Tibial artery (tissue), 4 donors: ENCODE measurements at regions not wholly inside any gene's neighbourhood (a gene's known extent, or its start where the extent isn't known, plus 50 kb on each side); places are given as distances from the start of the nearest gene placed in this dataset.

Experiments
- DNase-seq, 2 donors: peaks; one replicate each; pipeline ENCODE4 v3.0.0-alpha.2; 2019
- H3K27ac ChIP-seq, 2 donors: fragments of 200-600 bp; sonication (generic) in 1 of 2; 1 replicate in 1 of 2; 2 replicates in 1 of 2; pipeline ENCODE4 v1.5.1; 2018 to 2019; ENCODE audit warnings: mild to moderate bottlenecking in 1 of 2
- H3K27me3 ChIP-seq, 2 donors: fragments of 200-600 bp; sonication (generic) in 1 of 2; one replicate each; pipeline versions ENCODE4 v1.5.1 to v1.6.0; 2016 to 2019
- H3K36me3 ChIP-seq, 3 donors: fragments of 200-600 bp; sonication (generic) in 2 of 3; one replicate each; pipeline ENCODE4 v1.5.1; 2016 to 2019; ENCODE audit warnings: mild to moderate bottlenecking in 2 of 3
- H3K4me1 ChIP-seq, 4 donors: fragments of 200-600 bp; sonication (generic) in 2 of 4; 1 replicate in 3 of 4; 2 replicates in 1 of 4; pipeline ENCODE4 v1.5.1; 2016 to 2019
- H3K4me3 ChIP-seq, 2 donors: fragments of 200-600 bp; sonication (generic) in 1 of 2; 1 replicate in 1 of 2; 2 replicates in 1 of 2; pipeline ENCODE4 v1.5.1; 2018 to 2019; ENCODE audit warnings: mild to moderate bottlenecking in 2 of 2
- H3K9me3 ChIP-seq, 3 donors: fragments of 200-600 bp; sonication (generic) in 1 of 3; one replicate each; pipeline ENCODE4 v1.5.1; 2016 to 2019
- intact Hi-C: fragments of 100-400 bp; cut with DNase I; formaldehyde crosslinking; loops from one replicate; pipeline ENCODE4 v1.15.0; 2023; ENCODE audit warnings: low total_unique reads
- TF ChIP-seq, protein P1 (sequence below), 2 experiments: fragments of 200-600 bp in 1 of 2; fragments of 450-650 bp in 1 of 2; IDR thresholded peaks; one replicate each; pipeline ENCODE4 v1.5.1; 2017 to 2019; ENCODE audit warnings: antibody characterized with exemption in 2 of 2, mild to moderate bottlenecking in 1 of 2, moderate library complexity in 1 of 2

DNA sequence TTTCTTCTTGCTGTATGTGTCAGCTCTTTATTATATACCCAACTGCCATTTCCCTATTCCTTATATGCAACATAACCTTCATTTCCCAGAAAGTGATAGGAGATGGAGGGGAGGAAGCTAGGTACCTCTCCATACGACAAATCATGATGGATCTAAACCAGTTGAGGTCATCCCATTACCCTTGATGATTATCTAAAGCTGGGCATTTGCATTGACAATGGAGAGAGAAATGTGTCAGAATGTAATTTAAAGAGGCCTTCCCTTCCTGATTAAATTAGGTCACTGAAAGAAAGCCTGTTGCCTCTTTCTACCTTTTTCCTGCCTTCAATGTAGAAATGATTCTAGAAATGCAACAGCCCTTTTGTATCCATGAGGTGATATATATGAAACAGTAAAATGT, 81.9 kb downstream of the SUCNR1 start:
- TF ChIP-seq, protein P1, sequence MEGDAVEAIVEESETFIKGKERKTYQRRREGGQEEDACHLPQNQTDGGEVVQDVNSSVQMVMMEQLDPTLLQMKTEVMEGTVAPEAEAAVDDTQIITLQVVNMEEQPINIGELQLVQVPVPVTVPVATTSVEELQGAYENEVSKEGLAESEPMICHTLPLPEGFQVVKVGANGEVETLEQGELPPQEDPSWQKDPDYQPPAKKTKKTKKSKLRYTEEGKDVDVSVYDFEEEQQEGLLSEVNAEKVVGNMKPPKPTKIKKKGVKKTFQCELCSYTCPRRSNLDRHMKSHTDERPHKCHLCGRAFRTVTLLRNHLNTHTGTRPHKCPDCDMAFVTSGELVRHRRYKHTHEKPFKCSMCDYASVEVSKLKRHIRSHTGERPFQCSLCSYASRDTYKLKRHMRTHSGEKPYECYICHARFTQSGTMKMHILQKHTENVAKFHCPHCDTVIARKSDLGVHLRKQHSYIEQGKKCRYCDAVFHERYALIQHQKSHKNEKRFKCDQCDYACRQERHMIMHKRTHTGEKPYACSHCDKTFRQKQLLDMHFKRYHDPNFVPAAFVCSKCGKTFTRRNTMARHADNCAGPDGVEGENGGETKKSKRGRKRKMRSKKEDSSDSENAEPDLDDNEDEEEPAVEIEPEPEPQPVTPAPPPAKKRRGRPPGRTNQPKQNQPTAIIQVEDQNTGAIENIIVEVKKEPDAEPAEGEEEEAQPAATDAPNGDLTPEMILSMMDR (IDR thresholded peaks at IDR 0.05), result no peak
- Histone ChIP-seq H3K9me3 (no peaks in the 10 kb centered on the region), H3K27me3 (no peaks in the 10 kb centered on the region), H3K4me1 (peaks cover 0 to 2% (median 0%) of the 10 kb centered on the region in 4 donors), H3K36me3 (no peaks in the 10 kb centered on the region), H3K27ac (no peak overlapping the region), H3K4me3 (no peak overlapping the region)
- intact Hi-C loops, result no loop called here
- no peak for DNase-seq

DNA sequence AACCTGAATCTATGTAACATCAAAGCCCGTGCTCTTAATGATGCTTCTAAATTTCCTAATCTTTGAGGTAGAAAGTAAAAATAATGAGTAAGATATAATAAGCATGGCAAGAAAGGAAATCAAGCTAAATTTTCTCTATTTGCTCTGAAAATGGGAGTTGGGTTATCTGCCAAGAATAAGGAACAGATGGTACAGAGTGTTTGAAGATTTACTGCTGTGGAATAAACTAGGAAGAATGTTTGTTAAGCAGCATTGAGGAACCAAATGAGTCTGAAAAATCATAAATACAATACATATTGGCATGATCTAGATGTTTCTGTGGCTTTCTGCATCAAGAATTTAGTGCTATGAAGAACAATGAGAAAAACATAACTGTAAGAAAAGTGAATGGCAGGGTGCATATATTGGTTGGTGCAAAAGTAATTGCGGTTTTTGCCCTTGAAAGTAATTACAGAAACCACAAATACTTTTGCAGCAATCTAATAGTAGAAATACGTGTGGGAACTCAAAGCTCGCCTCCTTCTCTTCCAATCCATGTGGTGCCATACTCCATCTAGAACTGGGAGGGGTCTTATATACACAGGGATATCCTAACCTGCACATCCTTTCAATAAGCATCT, 87.6 kb downstream of the SUCNR1 start:
- Histone ChIP-seq H3K27ac (peak overlapping the region in 1 of 2 donors; percentile 34), H3K4me3 (no peak overlapping the region), H3K9me3 (no peaks in the 10 kb centered on the region), H3K27me3 (no peaks in the 10 kb centered on the region), H3K36me3 (no peaks in the 10 kb centered on the region), H3K4me1 (peaks cover 0 to 25% (median 0%) of the 10 kb centered on the region in 4 donors)
- TF ChIP-seq, protein P1 (IDR thresholded peaks at IDR 0.05), result no peak
- DNase-seq, result no peak
- intact Hi-C loops, result no loop called here

DNA sequence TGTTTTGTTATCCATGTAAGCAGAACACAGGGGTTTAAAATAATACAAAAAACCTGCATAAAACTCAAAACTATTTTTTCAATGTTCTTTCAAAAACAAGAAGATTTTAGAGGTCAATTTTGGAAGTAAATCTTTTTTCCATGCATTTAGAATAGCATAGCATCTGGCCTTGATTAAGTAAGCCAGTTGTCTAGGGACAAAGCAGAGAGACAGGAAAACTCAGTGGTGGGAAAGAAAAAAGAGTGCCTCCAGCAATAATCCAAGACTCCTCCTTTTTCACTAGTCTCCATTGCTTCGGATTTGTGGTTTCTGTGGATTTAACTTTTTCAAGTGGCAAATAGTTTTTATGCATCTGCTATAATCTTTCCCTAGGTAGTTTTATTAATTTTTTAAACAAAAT, 88.9 kb downstream of the SUCNR1 start:
- intact Hi-C loops, result no loop called here
- H3K36me3 ChIP-seq, result no peaks in the 10 kb centered on the region
- H3K27ac ChIP-seq, result no peak overlapping the region
- TF ChIP-seq, protein P1 (IDR thresholded peaks at IDR 0.05), result no peak
- H3K4me1 ChIP-seq, result peaks cover 0 to 25% (median 0%) of the 10 kb centered on the region in 4 donors
- no peaks in the 10 kb centered on the region for H3K27me3 ChIP-seq
- H3K9me3 ChIP-seq, result no peaks in the 10 kb centered on the region
- DNase-seq, result no peak
- no peak overlapping the region for H3K4me3 ChIP-seq

DNA sequence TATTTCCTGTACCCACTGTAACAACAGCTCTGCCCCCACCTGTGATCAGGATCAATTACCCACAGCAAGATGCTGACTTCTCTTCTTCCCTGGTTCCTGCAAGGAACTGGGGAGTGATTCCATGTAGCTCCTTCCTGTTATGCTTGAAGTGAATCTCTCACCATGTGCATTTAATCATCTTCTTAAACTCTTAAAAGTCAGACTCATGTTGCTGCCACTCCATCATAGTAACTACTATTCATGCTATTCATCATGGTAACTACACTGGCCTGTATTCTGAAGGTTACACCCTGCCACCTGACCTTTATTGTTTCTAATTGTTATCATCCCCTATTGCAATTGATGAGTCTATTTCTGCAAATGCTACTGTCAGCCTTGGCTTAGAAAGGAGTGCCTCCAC, 89.5 kb downstream of the SUCNR1 start:
- H3K27me3 ChIP-seq, result no peaks in the 10 kb centered on the region
- TF ChIP-seq, protein P1 (IDR thresholded peaks at IDR 0.05), result no peak
- intact Hi-C loops, result no loop called here
- no peak for DNase-seq
- no peaks in the 10 kb centered on the region for H3K9me3 ChIP-seq
- no peak overlapping the region for H3K27ac ChIP-seq
- no peaks in the 10 kb centered on the region for H3K36me3 ChIP-seq
- H3K4me3 ChIP-seq, result no peak overlapping the region
- peaks cover 0 to 25% (median 0%) of the 10 kb centered on the region in 4 donors for H3K4me1 ChIP-seq

DNA sequence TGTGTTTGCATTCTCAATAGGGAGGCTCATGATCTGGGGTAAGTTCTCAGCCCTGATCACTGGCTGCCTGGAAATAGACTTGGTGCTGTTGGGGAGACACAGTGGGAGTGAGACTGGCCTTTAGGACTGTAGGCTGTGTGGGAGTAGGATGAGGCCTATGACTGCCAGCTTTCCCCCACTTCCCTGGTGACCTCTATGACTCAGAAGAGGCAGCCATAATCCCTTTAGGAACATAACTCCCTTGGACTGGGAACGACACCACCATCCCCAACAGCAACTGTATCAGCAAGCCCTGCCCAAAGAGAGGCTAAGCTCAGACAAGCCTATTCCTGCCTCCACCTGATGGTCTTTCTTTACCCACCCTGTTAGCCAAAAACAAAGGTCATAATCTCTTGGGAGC, 91.3 kb downstream of the SUCNR1 start:
- no peaks in the 10 kb centered on the region for H3K36me3 ChIP-seq
- no peak for DNase-seq
- no peak overlapping the region for H3K27ac ChIP-seq
- no peaks in the 10 kb centered on the region for H3K27me3 ChIP-seq
- intact Hi-C loops, result no loop called here
- H3K4me1 ChIP-seq, result peaks cover 0 to 25% (median 0%) of the 10 kb centered on the region in 4 donors
- TF ChIP-seq, protein P1 (IDR thresholded peaks at IDR 0.05), result no peak
- no peak overlapping the region for H3K4me3 ChIP-seq
- no peaks in the 10 kb centered on the region for H3K9me3 ChIP-seq
